ENCODE measurements at regions not wholly inside any gene's neighbourhood (a gene's known extent, or its start where the extent isn't known, plus 50 kb on each side); places are given as distances from the start of the nearest gene placed in this dataset.
"Not testable (repeated sequence)": the region's sequence is repeated elsewhere in the genome, so short reads cannot be mapped to it uniquely, and the experiment has no call there.

DNA sequence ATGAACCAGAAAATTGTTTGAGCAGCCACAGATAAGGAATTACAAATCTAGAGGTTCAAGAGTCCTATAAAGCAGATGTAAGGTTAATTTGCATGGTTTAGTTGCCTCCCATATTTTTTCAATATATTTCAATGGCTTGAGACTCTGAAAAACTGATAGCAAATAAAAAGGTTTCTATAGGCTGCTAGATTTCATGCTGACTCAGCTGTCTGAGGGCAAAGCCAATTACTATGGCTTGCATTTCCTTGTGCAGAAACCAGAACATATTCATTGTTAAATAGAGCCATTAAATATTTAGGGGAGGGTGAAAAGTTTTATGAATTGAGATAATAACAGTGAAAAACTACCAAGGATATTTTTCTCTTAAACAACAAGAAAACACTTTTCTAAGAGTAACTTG lies 278.1 kb upstream of the CADM2 start:
- DNase-seq: no peak

DNA sequence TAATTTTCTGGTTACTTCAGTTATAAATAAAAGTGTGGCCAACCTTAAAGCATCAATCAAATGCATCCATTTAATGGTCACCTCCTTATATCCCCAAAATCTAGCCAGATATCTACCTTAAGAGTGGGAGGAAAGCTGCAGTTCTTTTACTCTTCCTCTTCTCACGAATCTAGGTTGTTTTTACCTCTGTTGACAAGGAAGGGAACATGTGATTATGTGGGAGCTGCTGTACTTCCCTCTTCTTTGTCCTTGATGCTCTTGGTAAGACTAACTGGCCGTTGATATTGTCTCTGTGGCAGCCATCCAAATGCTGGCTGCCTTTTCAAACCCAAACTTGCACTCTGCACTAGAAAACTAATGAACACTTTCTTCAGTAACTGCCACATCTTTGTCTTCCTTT lies 275.3 kb upstream of the CADM2 start:
- DNase-seq: no peak

DNA sequence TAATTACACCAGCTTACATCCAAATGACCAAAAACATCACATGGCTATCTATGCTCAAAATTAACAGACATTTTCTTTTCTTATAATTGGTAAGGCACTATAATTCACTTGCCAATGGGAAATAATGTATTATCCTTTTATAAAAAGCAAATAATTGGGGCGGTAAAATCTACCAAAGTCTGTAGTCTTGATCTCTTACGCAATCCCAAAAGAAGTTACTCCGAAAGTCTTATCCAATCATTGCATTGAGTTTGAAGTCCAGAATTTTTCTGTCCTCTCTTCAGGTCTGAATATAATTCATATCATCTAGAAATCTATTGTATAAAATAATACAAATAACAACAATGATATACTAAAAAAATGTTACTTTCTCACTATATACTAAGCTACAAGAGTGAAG lies 273.3 kb upstream of the CADM2 start:
- no peak for DNase-seq

DNA sequence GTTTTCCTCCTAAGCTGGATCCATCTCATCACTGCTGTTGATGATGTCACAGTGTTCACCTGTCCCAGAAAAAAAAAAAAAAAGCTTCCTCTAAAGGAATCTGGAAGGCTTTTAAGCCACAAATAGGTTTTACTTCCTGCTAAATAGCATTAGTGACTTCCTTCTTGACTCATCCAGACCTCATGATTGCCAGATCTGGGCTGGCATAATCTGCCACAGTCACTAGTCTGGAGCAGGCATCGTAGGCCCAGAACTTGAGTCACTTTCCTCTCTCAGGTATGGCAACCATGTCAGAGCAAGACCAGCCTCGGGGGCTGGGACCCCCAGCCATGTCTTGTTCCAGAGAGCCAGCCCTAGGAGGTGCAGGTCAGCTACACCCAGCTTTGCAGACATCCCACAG lies 266.5 kb upstream of the CADM2 start:
- no peak for DNase-seq

DNA sequence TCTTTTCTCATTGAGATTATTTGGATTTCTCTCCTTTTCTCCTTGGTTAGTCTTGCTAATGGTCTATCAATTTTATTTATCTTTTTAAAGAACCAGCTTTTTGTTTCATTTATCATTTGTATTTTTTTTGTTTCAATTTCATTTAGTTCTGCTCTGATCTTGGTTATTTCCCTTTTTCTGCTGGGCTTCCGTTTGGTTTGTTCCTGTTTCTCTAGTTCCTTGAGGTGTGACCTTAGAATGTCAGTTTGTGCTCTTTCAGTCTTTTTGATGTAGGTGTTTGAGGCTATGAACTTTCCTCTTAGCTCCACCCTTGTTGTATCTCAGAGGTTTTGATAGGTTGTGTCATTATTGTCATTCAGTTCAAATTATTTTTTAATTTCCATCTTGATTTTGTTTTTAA lies 248.5 kb upstream of the CADM2 start:
- DNase-seq: not testable (repeated sequence)

DNA sequence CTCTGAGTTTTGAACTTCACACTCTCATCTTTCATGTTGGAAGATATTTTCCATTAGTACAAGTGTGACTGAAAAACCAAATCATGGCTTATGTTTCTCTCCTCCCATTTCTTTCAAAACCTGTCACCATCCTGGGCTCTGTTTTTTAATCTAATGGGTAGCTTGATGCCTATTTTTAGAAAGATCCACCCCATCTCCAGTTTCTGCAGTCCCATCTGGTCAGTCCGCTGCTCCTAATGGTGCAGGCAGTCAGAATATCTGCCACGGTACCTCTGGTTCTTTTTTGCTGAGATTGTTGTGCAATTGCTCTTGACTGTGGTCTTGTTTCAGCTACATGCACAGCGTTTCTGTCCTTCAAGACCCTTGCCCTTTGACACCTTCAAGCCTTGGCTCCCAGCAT lies 240.9 kb upstream of the CADM2 start:
- DNase-seq: no peak

DNA sequence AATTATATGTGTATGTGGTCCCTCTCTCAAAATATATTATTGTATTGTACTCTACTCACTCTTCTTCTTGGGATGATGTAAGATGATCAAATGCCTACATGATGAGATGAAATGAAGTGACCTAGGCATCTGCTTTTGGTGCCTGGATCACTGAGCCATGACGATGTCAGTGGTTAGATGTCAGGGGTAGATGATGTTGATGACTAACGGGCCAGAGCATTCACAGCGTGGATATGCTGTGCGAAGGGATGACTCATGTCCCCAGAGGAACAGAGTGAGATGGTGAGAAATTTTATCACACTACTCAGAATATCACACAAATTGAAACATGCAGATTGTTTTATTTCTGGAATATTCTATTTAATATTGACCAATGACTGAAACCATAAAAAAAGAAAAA lies 233.9 kb upstream of the CADM2 start:
- no peak for DNase-seq

DNA sequence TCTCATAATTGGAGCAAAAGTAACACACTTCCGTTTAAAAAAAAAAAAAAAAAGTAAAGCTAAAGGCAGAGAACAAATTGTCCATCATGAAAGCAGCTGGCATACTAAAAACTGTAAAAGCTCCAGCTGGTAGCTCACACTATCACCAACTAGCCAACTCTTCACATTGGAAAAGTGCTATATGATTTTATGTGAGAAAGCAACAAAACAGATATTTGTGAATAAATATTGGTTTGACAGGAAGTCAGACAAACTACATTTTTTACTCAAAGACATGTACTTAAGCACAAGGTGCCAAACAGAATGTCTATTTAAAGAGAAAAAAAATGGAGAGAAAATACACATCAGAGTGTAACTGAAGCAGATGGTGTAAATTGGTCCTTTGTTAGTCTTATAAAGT lies 231.2 kb upstream of the CADM2 start:
- no peak for DNase-seq

DNA sequence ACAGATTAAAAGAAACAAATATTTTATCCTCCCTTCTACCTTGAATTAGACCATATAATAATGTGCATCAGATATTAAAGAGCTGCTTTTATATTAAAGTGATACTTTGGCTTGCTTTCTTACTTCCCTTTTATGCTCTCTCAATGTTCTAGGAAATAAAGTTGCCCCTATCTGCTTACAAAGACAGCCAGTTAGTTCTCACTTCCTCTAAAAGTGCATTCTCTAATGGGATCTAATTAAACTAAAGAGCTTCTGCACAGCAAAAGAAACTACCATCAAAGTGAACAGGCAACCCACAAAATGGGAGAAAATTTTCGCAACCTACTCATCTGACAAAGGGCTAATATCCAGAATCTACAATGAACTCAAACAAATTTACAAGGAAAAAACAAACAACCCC lies 224.1 kb upstream of the CADM2 start:
- not testable (repeated sequence) for DNase-seq

DNA sequence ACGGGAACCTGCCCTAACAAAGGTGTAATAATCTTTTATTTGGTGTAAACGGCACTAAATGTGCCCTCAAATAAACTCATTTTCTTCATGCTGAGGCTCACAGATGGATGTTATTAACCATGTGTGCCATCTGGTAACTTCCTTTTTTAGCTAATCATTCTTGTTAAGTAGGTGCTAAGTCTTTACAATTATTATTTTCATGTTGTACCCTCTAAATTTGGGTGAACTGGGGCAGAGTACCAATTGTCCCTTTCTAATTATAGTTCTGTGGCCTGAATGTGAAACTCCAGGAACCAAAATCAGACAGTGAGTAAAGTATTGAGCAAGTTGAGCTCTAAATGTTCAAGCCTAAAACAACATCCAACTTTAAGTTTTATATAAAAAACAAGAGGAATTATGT lies 220.7 kb upstream of the CADM2 start:
- DNase-seq: no peak

DNA sequence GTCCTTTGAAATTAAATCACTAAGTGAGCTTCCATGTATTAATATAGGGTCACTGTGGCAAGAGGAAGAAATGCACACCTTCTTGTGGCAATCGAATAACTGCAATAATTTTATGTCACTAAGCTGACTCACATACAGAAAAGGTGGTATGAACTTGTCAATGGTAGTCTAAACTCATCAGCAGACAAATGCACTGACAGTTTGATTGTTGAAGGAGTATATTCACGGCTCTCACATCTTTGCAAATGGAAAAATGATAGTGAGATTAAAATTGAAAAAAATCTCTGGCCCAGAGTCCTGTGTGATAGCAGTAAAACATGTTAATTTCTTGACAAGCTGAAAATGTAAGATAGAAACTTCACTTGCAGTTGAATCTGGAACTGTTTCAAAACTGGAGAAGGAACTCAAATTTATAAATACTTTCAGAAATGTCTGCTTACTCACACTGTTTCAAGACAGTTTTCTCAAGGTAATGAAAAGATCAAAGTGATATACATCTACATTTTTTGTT lies 215.8 kb upstream of the CADM2 start:
- DNase-seq: no peak

DNA sequence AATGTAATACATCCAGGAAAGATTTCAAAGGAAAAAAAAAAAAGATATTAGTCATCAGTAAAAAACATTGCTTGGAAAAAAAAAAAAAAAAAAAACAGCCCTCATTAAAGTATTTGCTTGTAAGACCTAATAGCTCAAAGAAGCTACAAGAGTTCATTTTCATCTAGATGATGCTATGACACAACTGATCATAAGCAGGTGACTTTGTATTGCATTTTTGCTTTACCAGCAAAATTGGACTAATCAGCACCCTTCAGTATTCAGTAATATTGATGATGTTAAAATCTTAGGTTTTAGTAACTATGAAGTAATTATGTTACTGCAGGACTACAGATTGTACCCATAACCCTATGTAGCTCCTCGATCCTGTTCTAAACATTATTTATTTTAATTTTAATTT lies 214.7 kb upstream of the CADM2 start:
- DNase-seq: no peak

DNA sequence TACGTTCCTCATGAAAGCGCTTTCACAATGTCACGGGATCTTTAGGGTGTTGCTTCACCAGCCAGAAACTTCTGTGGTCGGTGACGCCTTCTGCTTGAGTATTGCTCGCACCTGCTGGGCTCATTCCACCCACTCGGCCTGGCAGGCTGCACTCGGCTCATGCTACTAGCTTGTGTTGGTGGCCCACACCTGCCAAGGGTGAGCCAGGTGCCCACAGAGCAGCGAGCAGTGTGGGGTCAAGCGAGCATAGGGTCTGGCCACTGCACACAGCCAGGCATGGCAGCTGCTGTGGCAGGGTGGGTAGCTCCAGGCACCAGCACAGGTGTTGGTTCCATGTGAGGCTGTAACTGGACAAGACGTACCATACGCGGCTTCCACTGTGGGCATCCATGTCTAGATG lies 202.9 kb upstream of the CADM2 start:
- DNase-seq: no peak

DNA sequence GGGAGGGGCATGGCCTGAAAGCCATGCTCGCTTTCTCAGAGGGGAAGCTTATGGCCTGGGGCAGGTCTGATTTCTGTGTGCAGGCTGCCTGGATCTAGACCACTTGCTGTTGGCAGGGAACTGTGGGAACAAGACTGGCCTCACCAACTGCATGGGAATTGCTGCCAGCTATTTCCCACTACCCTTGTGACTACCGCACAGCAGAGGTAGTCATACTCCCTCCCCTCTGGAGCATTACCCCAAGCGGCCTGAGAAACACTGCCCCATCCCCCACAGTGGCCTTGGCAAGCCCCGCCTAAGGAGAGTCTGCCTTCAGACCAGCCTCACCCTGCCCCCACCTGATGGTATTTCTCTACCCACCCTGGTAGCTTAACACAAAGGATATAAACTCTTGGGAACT lies 199.4 kb upstream of the CADM2 start:
- DNase-seq: no peak

DNA sequence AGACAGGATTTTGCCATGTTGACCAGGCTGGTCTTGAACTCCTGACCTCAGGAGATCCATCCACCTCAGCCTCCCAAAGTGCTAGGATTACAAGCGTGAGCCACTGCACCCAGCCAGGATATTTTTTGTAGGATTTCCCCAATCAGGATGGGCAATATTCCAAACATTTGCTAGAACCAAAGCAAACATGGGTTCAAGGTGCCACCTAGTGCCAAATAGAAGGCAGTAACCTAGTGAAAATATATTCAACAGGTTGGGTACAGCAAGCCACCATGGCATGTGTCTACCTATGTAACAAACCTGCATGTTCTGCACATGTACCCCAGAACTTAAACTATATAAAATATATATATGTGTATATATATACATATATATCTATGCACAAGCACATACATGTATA lies 185.9 kb upstream of the CADM2 start:
- no peak for DNase-seq

DNA sequence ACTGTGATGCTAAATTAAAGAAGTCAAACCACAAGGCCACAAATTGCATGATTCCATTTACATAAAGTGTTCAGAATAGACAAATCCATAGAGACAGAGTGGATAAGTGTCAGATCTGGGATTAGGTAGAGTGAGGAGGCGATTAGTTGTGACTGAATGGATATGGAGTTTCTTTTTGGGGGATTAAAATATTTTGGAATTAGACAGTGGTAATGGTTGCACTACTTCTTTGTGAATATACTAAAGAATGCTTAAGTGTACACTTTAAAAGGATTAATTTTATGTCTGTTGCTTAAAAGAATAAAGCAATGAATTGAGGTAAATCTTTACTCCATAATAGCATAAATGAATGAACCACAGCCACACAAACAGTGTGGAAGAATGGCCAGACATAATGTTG lies 175.5 kb upstream of the CADM2 start:
- DNase-seq: no peak

DNA sequence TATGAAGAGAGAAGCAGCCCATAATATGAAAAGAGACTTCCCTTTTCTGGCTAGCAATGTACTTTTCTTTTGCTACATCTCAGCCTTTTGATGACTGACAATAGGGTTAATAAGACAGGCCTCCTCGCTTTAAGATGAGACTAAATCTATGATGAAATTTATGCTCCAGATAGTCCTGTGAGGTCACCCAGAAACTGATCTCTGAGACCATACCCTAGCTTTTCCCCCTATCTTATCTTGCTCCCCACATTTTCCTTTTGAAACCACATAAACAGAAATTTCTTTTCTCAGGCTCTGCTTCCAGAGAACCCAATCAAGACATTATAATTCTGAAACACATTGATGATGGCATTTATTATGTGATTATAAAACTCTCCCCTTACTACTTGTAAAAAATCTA lies 168.8 kb upstream of the CADM2 start:
- no peak for DNase-seq

DNA sequence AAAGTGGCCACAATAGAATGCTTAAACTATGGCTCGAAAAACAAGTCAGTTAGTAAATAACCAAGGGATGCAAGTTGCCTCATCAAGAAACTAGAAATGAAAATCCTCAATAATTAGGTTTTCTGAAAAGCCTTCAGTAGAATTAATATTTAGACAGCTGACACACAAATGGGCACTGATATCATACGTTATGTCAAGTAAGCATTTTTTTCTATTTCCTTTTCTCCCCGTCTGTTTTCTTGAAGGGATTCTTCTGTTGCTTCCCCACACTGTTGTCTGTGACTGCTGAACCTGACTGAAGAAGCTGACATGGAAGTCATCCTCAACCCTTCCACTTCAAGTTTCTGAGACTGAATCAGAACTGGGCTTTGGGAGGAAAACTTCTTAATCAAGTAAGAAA lies 151.8 kb upstream of the CADM2 start:
- DNase-seq: no peak

DNA sequence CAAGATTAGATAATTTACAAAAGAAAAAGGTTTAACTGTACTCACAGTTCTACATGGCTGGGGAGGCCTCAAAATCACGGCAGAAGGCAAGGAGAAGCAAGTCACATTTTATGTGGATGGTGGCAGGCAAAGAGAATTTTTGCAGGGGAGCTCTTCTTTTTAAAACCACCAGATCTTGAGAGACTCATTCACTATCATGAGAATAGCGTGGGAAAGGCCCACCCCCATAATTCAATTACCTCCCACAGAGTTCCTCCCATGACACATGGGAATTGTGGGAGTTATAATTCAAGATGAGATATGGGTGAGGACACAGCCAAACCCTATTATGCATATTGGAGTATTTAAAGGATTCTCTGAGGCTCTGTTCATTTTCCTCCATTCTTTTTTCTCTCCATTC lies 138.7 kb upstream of the CADM2 start:
- no peak for DNase-seq

DNA sequence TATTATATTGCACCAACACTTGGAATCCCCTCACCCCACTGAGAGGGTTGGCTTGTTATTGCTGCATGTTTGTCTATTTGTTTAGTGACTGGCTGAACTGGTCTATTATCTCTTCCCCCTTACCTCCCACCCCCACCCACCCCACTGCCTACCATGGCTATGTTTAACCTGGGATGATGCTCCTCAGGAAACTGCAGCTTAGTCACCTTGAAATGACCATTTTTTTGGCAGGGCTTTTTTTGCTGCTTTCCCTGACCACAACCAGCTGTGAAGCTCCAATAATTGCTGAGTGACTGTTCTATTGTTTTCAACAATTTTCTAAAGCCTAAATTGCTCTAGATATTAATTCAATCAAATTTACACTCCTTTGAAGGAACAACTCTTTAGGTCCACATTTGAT lies 137.9 kb upstream of the CADM2 start:
- DNase-seq: no peak

DNA sequence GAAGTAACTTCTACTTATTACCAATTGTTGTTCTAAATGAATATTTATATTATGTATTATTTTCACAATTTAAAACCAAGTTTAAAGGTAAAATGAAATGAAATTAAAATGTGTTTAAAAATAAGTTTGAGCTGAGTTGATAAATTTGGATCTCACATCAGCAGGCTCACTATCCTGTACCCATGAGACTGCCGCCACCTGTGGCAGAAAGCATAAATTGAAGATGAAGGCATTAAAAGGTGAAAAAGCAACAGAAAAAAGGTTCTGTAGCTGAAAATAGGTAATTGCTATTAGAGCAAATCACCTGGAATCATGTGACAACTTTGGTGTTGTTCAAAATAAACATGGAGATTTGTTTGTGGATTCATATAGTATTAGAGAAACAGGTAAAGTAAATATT lies 133.0 kb upstream of the CADM2 start:
- DNase-seq: no peak

DNA sequence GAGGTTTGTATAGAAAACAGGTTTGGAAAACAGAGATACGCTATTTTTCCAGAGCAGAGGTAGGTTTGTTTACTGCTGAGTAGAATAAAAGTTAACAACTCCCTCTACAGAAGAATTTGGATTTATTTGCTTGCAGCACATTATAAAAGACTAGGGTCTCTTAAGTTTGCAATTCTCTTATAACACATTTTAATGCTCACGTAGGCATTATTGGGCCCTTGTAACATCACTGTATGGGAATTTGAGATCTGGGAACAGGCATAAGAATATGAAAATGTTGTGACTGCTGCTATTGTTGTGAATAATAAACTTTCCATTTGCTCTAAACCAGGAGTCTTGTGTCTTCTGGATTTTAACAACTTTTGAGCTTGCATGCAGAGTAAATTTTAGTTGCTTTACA lies 128.3 kb upstream of the CADM2 start:
- no peak for DNase-seq

DNA sequence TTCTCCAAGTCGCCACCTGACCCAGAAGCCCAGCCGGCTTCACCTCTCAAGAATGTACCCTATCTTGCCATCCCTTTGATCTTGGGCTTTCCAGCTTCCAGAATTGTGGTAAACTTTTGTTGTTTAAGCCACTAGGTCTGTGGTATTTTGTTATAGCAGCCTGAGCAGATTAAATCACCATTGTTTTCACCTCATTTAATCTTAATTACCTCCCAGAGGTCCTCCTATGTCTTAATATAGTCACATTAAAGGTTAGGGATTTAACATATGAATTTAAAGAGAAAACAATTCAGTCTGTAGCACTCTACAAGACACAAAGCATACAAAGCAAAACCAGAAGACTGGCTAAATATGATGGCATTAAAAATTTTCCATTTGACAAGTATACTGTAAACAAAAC lies 123.4 kb upstream of the CADM2 start:
- DNase-seq: no peak

DNA sequence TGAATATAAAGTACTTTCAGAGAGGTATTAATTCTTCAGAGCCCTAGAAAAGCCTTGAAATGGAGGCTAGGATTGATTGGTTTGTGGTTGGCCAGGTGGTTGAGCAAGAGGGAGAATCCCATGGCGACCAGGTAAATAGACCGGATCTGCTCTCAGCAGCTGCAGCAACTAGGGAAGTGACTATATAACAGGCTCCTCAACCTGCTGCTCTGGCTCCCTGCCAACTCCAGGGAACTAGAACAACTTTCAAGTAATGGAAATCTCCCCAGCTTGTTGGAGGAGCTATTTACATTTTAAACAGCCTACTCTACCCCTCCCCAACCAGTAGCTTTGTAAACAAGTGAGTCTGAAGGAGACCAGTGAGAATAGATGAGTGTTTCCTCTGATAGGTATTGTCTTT lies 121.8 kb upstream of the CADM2 start:
- DNase-seq: peak; percentile 87

DNA sequence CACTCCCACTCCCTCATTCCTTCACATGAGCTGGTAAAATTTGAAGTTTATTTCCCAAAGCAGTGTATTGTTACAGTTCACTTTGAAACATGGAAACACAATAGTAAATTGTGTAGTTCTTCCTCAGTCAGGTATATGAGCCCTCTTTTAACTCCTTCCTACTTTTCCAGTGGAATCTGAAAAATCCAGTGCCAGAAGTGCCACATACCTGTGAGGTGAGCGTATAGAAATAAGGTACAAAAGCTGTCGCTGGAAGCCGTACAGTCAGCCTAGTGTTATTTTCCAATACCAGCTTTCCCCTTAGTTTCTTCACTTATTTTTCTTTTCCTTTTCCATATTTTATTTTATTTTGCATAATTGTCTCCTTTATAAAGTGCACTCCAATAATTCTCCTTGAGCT lies 81.7 kb upstream of the CADM2 start:
- DNase-seq: no peak

DNA sequence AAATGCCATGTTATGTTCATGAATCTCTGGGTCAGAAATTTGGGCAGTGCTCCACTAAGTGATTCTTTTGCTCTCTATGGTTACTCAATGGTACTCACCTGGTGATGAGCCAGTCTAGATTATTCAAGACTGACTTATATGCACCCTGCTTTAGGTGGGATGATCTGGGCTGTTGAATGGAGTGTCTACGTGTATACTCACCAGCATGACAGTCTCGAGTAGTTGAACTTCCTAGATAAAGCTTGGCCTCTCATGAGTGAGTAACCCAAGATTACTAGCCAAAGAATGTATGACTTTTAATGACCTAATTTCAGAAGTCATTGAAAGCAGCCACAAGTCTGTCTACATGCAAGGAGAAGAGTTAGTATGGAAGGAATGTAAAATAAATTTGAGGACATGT lies 77.5 kb upstream of the CADM2 start:
- DNase-seq: no peak

Data from NCI-H510A (cell line).